ENCODE measurements at regions not wholly inside any gene's neighbourhood (a gene's known extent, or its start where the extent isn't known, plus 50 kb on each side); places are given as distances from the start of the nearest gene placed in this dataset.

GRCh38 chr12:114933428-114934160 is 249.6 kb upstream of the TBX3 start:
- TF ChIP-seq CTCF (IDR thresholded peaks at IDR 0.05) = no peak
- TF ChIP-seq POLR2A (IDR thresholded peaks at IDR 0.05) = no peak
- TF ChIP-seq POLR2AphosphoS5 (IDR thresholded peaks at IDR 0.05) = no peak
